ENCODE measurements at regions not wholly inside any gene's neighbourhood (a gene's known extent, or its start where the extent isn't known, plus 50 kb on each side); places are given as distances from the start of the nearest gene placed in this dataset.

- no peak for DNase-seq (ENCODE audit: low spot score)
Measured at GRCh38 chr3:178048768-178049167, 487.5 kb upstream of the KCNMB2 start.

GRCh38 chr3:178054471-178054870, 481.8 kb upstream of the KCNMB2 start:
- DNase-seq (ENCODE audit: low spot score) = no peak

- DNase-seq (ENCODE audit: low spot score) = no peak
Measured at GRCh38 chr3:178055939-178056338, 480.3 kb upstream of the KCNMB2 start.

GRCh38 chr3:178056868-178057267, 479.4 kb upstream of the KCNMB2 start:
- DNase-seq (ENCODE audit: low spot score) = no peak

- no peak for DNase-seq (ENCODE audit: low spot score)
Measured at GRCh38 chr3:178058629-178059028, 477.6 kb upstream of the KCNMB2 start.

- DNase-seq (ENCODE audit: low spot score) = no peak
Measured at GRCh38 chr3:178059119-178059518, 477.1 kb upstream of the KCNMB2 start.

GRCh38 chr3:178059836-178060235, 476.4 kb upstream of the KCNMB2 start:
- DNase-seq (ENCODE audit: low spot score) = no peak

GRCh38 chr3:178060407-178060806, 475.8 kb upstream of the KCNMB2 start:
- no peak for DNase-seq (ENCODE audit: low spot score)

- DNase-seq (ENCODE audit: low spot score) = no peak
Measured at GRCh38 chr3:178062126-178062525, 474.1 kb upstream of the KCNMB2 start.

- no peak for DNase-seq (ENCODE audit: low spot score)
Measured at GRCh38 chr3:178063461-178063860, 472.8 kb upstream of the KCNMB2 start.

GRCh38 chr3:178067721-178068120, 468.5 kb upstream of the KCNMB2 start:
- DNase-seq (ENCODE audit: low spot score) = no peak

- no peak for DNase-seq (ENCODE audit: low spot score)
Measured at GRCh38 chr3:178072391-178073305, 463.6 kb upstream of the KCNMB2 start.

- DNase-seq (ENCODE audit: low spot score) = no peak
Measured at GRCh38 chr3:178073366-178073765, 462.9 kb upstream of the KCNMB2 start.

- DNase-seq (ENCODE audit: low spot score) = no peak
Measured at GRCh38 chr3:178075344-178075743, 460.9 kb upstream of the KCNMB2 start.

- DNase-seq (ENCODE audit: low spot score) = no peak
Measured at GRCh38 chr3:178078953-178079352, 457.3 kb upstream of the KCNMB2 start.

- no peak for DNase-seq (ENCODE audit: low spot score)
Measured at GRCh38 chr3:178079966-178080365, 456.3 kb upstream of the KCNMB2 start.

GRCh38 chr3:178082326-178082906, 453.8 kb upstream of the KCNMB2 start:
- no peak for DNase-seq (ENCODE audit: low spot score)

- no peak for DNase-seq (ENCODE audit: low spot score)
Measured at GRCh38 chr3:178083906-178084866, 452.1 kb upstream of the KCNMB2 start.

- peak; percentile 14 for DNase-seq (ENCODE audit: low spot score)
Measured at GRCh38 chr3:178084938-178085816, 451.1 kb upstream of the KCNMB2 start.

- no peak for DNase-seq (ENCODE audit: low spot score)
Measured at GRCh38 chr3:178085817-178086123, 450.5 kb upstream of the KCNMB2 start.

- DNase-seq (ENCODE audit: low spot score) = no peak
Measured at GRCh38 chr3:178086144-178086825, 450.0 kb upstream of the KCNMB2 start.

All from A172 (cell line).